ENCODE measurements at regions not wholly inside any gene's neighbourhood (a gene's known extent, or its start where the extent isn't known, plus 50 kb on each side); places are given as distances from the start of the nearest gene placed in this dataset.

GRCh38 chr1:50271337-50271736, 151.9 kb downstream of the DMRTA2 start:
- Histone ChIP-seq H3K9me3 (ENCODE audit: control insufficient read depth, insufficient read depth, low read length) (no peaks in the 10 kb centered on the region), H3K4me1 (ENCODE audit: control insufficient read depth, insufficient read depth, low read length) (no peaks in the 10 kb centered on the region), H3K27me3 (ENCODE audit: control insufficient read depth, insufficient read depth, low read length) (no peaks in the 10 kb centered on the region), H3K4me3 (ENCODE audit: low read length) (no peak overlapping the region), H3K36me3 (ENCODE audit: control insufficient read depth, insufficient read depth, low read length) (no peaks in the 10 kb centered on the region), H3K27ac (ENCODE audit: low read length) (no peak overlapping the region)
- DNase-seq: no peak
- Mint-ChIP-seq H3K27me3 (ENCODE audit: low read depth in 2 of 2) (peaks cover 14 to 23% of the 10 kb centered on the region in 2 donors), H3K27ac (no peak overlapping the region), H3K4me1 (no peaks in the 10 kb centered on the region), H3K36me3 (no peaks in the 10 kb centered on the region), H3K4me3 (no peak overlapping the region), H3K9me3 (no peaks in the 10 kb centered on the region)
- TF ChIP-seq CTCF (IDR thresholded peaks at IDR 0.05): no peak
- no peak for ATAC-seq
- intact Hi-C loops (cut with micrococcal nuclease): no loop called here
- WGBS (ENCODE audit: insufficient coverage): 78% methylated on average over 2 of the region's 2 CpGs

GRCh38 chr1:50270926-50271325, 152.3 kb downstream of the DMRTA2 start:
- Mint-ChIP-seq H3K36me3 (no peaks in the 10 kb centered on the region), H3K9me3 (no peaks in the 10 kb centered on the region), H3K4me3 (no peak overlapping the region), H3K4me1 (no peaks in the 10 kb centered on the region), H3K27me3 (ENCODE audit: low read depth in 2 of 2) (peaks cover 13 to 22% of the 10 kb centered on the region in 2 donors), H3K27ac (no peak overlapping the region)
- WGBS (ENCODE audit: insufficient coverage): 95% methylated on average over 1 of the region's 3 CpGs
- DNase-seq (no peak), ATAC-seq (no peak)
- no peak for TF ChIP-seq CTCF (IDR thresholded peaks at IDR 0.05)
- no peak overlapping the region for H3K27ac ChIP-seq (ENCODE audit: low read length)
- no peaks in the 10 kb centered on the region for H3K9me3 ChIP-seq (ENCODE audit: control insufficient read depth, insufficient read depth, low read length)
- H3K4me1 ChIP-seq (ENCODE audit: control insufficient read depth, insufficient read depth, low read length): no peaks in the 10 kb centered on the region
- intact Hi-C loops (cut with micrococcal nuclease): no loop called here
- H3K4me3 ChIP-seq (ENCODE audit: low read length): no peak overlapping the region
- no peaks in the 10 kb centered on the region for H3K36me3 ChIP-seq (ENCODE audit: control insufficient read depth, insufficient read depth, low read length)
- H3K27me3 ChIP-seq (ENCODE audit: control insufficient read depth, insufficient read depth, low read length): no peaks in the 10 kb centered on the region

- no peak overlapping the region for H3K4me3 ChIP-seq (ENCODE audit: low read length)
- Mint-ChIP-seq H3K4me3 (no peak overlapping the region), H3K27me3 (ENCODE audit: low read depth in 2 of 2) (peaks cover 8 to 27% of the 10 kb centered on the region in 2 donors), H3K36me3 (no peaks in the 10 kb centered on the region), H3K9me3 (no peaks in the 10 kb centered on the region), H3K27ac (no peak overlapping the region), H3K4me1 (no peaks in the 10 kb centered on the region)
- ATAC-seq (no peak), DNase-seq (no peak)
- TF ChIP-seq CTCF (IDR thresholded peaks at IDR 0.05): no peak
- intact Hi-C loops (cut with micrococcal nuclease): no loop called here
- H3K27ac ChIP-seq (ENCODE audit: low read length): no peak overlapping the region
- no peaks in the 10 kb centered on the region for H3K27me3 ChIP-seq (ENCODE audit: control insufficient read depth, insufficient read depth, low read length)
- H3K9me3 ChIP-seq (ENCODE audit: control insufficient read depth, insufficient read depth, low read length): no peaks in the 10 kb centered on the region
- H3K4me1 ChIP-seq (ENCODE audit: control insufficient read depth, insufficient read depth, low read length): no peaks in the 10 kb centered on the region
- H3K36me3 ChIP-seq (ENCODE audit: control insufficient read depth, insufficient read depth, low read length): no peaks in the 10 kb centered on the region
- 58% methylated on average over 7 of the region's 7 CpGs for WGBS (ENCODE audit: insufficient coverage)
Observed at GRCh38 chr1:50268049-50268448, 155.2 kb downstream of the DMRTA2 start.

DNA sequence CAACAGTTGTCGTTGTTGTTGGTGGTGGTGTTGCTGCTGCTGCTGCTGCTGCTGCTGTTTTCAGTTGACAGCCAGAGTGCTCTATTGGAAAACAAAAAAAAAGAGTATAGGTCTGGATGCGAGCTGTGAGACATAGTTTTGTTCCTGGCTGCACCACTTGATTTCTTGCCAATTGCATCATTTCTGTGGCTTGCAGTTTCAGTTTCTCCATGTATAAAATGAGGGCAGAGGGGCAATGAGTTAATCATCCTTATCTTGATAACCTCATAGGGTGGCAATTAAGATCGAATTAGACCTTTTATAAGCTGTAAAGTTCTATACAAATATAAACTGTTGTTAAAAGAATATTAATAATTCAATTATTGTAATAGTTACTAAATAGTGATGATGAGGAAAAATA, 156.7 kb downstream of the DMRTA2 start:
- no peak overlapping the region for H3K27ac Mint-ChIP-seq
- Histone ChIP-seq H3K4me1 (ENCODE audit: control insufficient read depth, insufficient read depth, low read length) (no peaks in the 10 kb centered on the region), H3K27me3 (ENCODE audit: control insufficient read depth, insufficient read depth, low read length) (no peaks in the 10 kb centered on the region), H3K9me3 (ENCODE audit: control insufficient read depth, insufficient read depth, low read length) (no peaks in the 10 kb centered on the region), H3K36me3 (ENCODE audit: control insufficient read depth, insufficient read depth, low read length) (no peaks in the 10 kb centered on the region), H3K27ac (ENCODE audit: low read length) (no peak overlapping the region), H3K4me3 (ENCODE audit: low read length) (no peak overlapping the region)
- no peaks in the 10 kb centered on the region for H3K36me3 Mint-ChIP-seq
- intact Hi-C loops (cut with micrococcal nuclease): no loop called here
- H3K27me3 Mint-ChIP-seq (ENCODE audit: low read depth in 2 of 2): peaks cover 8 to 18% of the 10 kb centered on the region in 2 donors
- no peaks in the 10 kb centered on the region for H3K4me1 Mint-ChIP-seq
- DNase-seq (no peak), ATAC-seq (no peak)
- WGBS (ENCODE audit: insufficient coverage): 65% methylated on average over 2 of the region's 3 CpGs
- no peaks in the 10 kb centered on the region for H3K9me3 Mint-ChIP-seq
- no peak overlapping the region for H3K4me3 Mint-ChIP-seq
- no peak for TF ChIP-seq CTCF (IDR thresholded peaks at IDR 0.05)

All from natural killer cell (primary cell).